ENCODE measurements at regions not wholly inside any gene's neighbourhood (a gene's known extent, or its start where the extent isn't known, plus 50 kb on each side); places are given as distances from the start of the nearest gene placed in this dataset.

DNA sequence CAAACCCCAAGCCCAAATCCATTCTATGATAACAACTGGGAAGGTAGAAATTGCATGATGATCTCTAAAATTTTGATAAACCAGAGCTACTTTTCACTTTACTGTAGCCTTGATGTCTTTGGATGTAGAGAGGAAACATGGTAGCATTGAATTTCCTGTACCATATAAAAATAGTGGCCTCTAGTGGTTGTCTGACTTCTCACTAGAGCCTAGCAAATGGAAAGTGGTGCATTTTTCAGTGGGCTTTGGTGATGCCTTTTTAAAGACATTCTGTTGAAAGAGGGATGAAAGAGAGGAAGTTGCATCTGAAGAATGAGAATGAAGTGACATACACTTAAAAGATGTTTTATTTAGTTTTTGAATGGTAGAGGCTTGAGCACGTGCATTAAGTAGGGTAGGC lies 662.2 kb downstream of the XIRP2 start:
- TF ChIP-seq, protein P1, sequence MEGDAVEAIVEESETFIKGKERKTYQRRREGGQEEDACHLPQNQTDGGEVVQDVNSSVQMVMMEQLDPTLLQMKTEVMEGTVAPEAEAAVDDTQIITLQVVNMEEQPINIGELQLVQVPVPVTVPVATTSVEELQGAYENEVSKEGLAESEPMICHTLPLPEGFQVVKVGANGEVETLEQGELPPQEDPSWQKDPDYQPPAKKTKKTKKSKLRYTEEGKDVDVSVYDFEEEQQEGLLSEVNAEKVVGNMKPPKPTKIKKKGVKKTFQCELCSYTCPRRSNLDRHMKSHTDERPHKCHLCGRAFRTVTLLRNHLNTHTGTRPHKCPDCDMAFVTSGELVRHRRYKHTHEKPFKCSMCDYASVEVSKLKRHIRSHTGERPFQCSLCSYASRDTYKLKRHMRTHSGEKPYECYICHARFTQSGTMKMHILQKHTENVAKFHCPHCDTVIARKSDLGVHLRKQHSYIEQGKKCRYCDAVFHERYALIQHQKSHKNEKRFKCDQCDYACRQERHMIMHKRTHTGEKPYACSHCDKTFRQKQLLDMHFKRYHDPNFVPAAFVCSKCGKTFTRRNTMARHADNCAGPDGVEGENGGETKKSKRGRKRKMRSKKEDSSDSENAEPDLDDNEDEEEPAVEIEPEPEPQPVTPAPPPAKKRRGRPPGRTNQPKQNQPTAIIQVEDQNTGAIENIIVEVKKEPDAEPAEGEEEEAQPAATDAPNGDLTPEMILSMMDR (IDR thresholded peaks at IDR 0.05): no peak
- no peak for TF ChIP-seq EP300 (IDR thresholded peaks at IDR 0.05)
- TF ChIP-seq POLR2AphosphoS5 (IDR thresholded peaks at IDR 0.05): no peak
- TF ChIP-seq POLR2A (IDR thresholded peaks at IDR 0.05): no peak
